NCI-H2081 treated with DMSO at 0.1 percent for 48 hours (cell line): ENCODE measurements at regions not wholly inside any gene's neighbourhood (a gene's known extent, or its start where the extent isn't known, plus 50 kb on each side); places are given as distances from the start of the nearest gene placed in this dataset.

Experiments used
- DNase-seq: peaks from one replicate; lab custom pipeline; 2025; lab: John Stamatoyannopoulos, UW

- no peak for DNase-seq
These were observed 626.5 kb upstream of the CHORDC1 start for GRCh38 chr11:90849312-90849711.

GRCh38 chr11:90847268-90847886, 624.5 kb upstream of the CHORDC1 start:
- DNase-seq = no peak

- DNase-seq = no peak
These were observed 623.8 kb upstream of the CHORDC1 start for GRCh38 chr11:90846628-90847027.

GRCh38 chr11:90845799-90846198, 623.0 kb upstream of the CHORDC1 start:
- DNase-seq = no peak

GRCh38 chr11:90845126-90845525, 622.3 kb upstream of the CHORDC1 start:
- no peak for DNase-seq

GRCh38 chr11:90844041-90844440, 621.2 kb upstream of the CHORDC1 start:
- no peak for DNase-seq

GRCh38 chr11:90842681-90843080, 619.8 kb upstream of the CHORDC1 start:
- DNase-seq = no peak

- DNase-seq = no peak
These were observed 617.2 kb upstream of the CHORDC1 start for GRCh38 chr11:90840071-90840470.

- no peak for DNase-seq
These were observed 613.2 kb upstream of the CHORDC1 start for GRCh38 chr11:90836031-90836430.

- no peak for DNase-seq
These were observed 600.6 kb upstream of the CHORDC1 start for GRCh38 chr11:90823446-90823845.

GRCh38 chr11:90822996-90823395, 600.1 kb upstream of the CHORDC1 start:
- DNase-seq = no peak

- DNase-seq = no peak
These were observed 595.4 kb upstream of the CHORDC1 start for GRCh38 chr11:90818196-90818745.

GRCh38 chr11:90809581-90809980, 586.7 kb upstream of the CHORDC1 start:
- DNase-seq = no peak

- no peak for DNase-seq
These were observed 582.3 kb upstream of the CHORDC1 start for GRCh38 chr11:90805172-90805571.

GRCh38 chr11:90803831-90804230, 581.0 kb upstream of the CHORDC1 start:
- DNase-seq = no peak

GRCh38 chr11:90803366-90803765, 580.5 kb upstream of the CHORDC1 start:
- DNase-seq = no peak

- DNase-seq = no peak
These were observed 575.9 kb upstream of the CHORDC1 start for GRCh38 chr11:90798769-90799168.

GRCh38 chr11:90795746-90796145, 572.9 kb upstream of the CHORDC1 start:
- DNase-seq = no peak

- DNase-seq = no peak
These were observed 566.1 kb upstream of the CHORDC1 start for GRCh38 chr11:90788961-90789360.

- no peak for DNase-seq
These were observed 561.5 kb upstream of the CHORDC1 start for GRCh38 chr11:90784241-90784814.

GRCh38 chr11:90783111-90783510, 560.3 kb upstream of the CHORDC1 start:
- no peak for DNase-seq

GRCh38 chr11:90779098-90779497, 556.2 kb upstream of the CHORDC1 start:
- no peak for DNase-seq

GRCh38 chr11:90775567-90776165, 552.8 kb upstream of the CHORDC1 start:
- DNase-seq = no peak
